ENCODE measurements at regions not wholly inside any gene's neighbourhood (a gene's known extent, or its start where the extent isn't known, plus 50 kb on each side); places are given as distances from the start of the nearest gene placed in this dataset.

- DNase-seq, result no peak
Observed at GRCh38 chr5:63310644-63311043, 651.6 kb downstream of the HTR1A start.

DNA sequence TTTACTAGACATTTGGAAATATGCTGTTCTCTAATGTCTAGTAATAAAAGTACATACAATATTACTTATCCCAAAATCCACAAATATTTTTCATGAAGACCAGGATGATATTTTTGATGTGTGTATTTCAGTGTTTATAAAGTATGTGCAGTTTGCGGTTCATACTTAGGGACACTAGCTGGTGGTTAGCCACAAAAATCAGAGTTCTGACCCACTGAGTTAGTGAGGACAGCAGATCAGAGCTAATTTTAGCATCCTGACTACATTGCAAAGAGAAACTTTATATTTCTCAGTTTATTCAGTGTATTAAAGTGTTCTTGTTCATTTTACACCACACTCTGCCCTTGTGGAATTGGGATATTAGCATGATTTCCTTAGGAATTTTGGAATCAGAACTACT, 655.3 kb downstream of the HTR1A start:
- DNase-seq, result no peak

DNA sequence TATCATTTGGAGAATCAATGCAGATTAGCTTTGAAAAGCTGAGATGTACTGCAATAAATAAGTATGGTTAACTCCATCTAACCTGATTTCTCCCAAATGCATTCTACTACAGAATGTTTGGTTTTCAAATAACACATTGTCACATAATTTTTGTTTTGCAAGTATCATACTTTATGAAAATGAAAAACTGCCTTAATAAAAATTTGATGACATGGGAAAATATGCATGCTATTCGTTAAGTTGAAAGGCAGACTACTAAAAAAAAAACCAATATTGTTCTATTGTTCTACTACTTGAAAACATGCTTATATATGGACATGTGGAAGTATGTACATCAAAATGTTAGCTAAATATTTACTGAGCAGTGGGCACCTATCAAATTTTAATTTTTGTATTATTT, 668.9 kb downstream of the HTR1A start:
- no peak for DNase-seq

GRCh38 chr5:63286724-63287123, 675.5 kb downstream of the HTR1A start:
- no peak for DNase-seq

GRCh38 chr5:63263411-63263810, 684.8 kb downstream of the LRRC70 start:
- DNase-seq, result no peak

- peak; percentile 75 for DNase-seq
Observed at GRCh38 chr5:63262185-63262981, 683.8 kb downstream of the LRRC70 start.

- DNase-seq, result no peak
Observed at GRCh38 chr5:63261695-63262094, 683.1 kb downstream of the LRRC70 start.

- no peak for DNase-seq
Observed at GRCh38 chr5:63255594-63255993, 677.0 kb downstream of the LRRC70 start.

GRCh38 chr5:63250939-63251338, 672.3 kb downstream of the LRRC70 start:
- no peak for DNase-seq

DNA sequence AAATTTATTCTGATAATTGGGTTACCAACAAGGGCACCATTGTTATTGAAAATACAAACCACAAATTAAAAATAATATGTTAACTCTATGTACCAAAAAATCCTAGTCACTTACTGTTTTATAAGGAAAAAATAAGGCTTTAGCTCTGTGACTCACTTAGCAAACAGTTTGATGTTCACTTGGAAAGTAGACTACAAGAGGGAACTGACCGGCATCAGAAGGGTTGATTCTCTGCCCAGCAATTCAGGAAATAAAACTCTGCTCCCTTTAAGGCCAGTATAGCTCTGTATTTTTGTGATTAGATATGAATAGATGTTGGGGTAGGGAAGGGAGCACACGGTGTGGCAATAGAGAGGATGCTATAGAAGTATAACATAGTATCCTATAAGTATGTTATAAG, 671.3 kb downstream of the LRRC70 start:
- DNase-seq, result no peak

DNA sequence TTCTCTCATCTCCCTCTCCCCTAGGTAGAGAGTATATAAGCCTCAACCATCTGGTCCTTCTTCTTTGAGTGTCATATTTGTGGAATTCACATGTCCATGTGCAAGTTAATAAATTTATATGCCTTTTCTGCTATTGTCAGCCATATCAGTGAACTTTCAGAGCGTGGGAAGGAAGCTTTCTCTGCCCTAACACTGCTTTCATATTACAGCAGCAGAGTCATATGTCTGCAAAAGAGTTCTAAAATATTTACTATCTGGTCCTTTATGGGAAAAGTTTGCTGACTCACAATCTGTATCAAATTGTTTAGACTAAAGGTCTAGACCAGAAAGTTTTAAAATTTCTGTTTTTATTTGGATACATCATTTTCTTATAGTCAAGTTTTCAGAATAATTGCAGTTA, 669.0 kb downstream of the LRRC70 start:
- no peak for DNase-seq

- DNase-seq, result no peak
Observed at GRCh38 chr5:63245271-63245670, 666.7 kb downstream of the LRRC70 start.

- no peak for DNase-seq
Observed at GRCh38 chr5:63240063-63240755, 661.6 kb downstream of the LRRC70 start.

- no peak for DNase-seq
Observed at GRCh38 chr5:63233911-63234310, 655.3 kb downstream of the LRRC70 start.

DNA sequence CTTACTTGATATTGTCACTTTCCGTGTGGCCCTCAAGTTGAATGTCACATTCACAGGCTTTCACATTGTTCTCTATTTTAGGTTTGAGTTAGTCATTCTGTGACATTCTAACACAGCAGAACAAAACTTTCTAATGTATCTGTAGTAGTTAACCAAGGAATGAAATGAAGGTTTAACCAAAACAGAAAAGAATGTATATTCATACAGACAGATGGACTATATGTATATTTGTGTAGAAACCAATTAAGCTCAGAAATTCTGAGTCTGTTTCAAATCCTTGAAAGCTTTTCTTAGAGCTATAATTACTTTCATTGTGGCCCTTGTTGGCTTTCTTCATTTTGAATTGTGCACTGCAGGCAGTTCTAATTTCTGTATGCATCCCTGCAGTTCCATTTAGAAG, 654.7 kb downstream of the LRRC70 start:
- no peak for DNase-seq

DNA sequence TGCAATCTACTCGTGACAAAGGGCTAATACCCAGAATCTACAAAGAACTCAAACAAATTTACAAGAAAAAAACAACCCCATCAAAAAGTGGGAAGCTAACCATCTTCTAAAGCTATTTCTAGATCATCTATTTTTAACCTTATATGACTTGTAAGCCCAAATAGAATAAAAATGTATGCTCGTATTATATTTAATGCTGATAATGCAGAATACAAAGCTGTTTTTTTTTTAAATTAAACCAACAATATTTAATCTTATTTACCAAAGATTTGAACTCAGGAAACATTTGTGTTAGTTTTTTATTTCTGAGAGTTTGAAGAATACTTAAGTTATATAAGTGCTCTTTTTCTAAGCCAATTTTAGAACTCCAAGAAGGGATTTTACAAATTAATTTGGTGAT, 652.1 kb downstream of the LRRC70 start:
- no peak for DNase-seq

- DNase-seq, result no peak
Observed at GRCh38 chr5:63228154-63228553, 649.5 kb downstream of the LRRC70 start.

- DNase-seq, result no peak
Observed at GRCh38 chr5:63220244-63220643, 641.6 kb downstream of the LRRC70 start.

GRCh38 chr5:63217422-63217821, 638.8 kb downstream of the LRRC70 start:
- no peak for DNase-seq

GRCh38 chr5:63213256-63213655, 634.6 kb downstream of the LRRC70 start:
- DNase-seq, result no peak

DNA sequence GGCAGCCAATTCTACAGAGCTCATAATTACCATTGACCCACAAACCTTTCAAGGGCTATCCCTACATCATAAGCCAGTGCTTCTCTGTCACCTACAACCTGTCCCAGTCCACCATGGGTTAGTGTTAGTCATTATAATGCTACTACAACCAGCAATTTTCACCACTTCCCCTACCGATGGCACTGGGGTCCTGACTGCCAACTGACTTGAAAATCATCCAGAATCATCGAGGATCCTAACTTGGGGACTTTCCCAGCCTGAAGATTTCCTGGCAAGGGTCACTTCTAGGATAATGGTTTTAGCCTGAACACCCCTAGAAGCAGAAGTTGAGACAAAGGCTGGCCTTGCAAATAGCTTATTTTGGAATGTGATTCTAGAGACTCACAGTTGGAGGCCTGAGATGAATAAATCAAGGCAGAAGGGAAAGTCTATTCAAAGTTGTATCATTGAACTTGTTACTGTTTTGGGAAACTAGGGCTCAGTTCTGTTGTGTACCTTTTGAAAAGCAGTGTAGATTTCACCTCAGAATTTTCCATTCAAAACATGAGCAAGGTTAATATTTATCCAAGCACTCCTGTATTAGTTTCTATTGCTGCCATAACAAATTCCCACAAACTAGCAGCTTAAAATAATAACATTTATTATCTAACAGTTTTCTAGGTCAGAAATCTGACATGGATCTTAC, 633.0 kb downstream of the LRRC70 start:
- no peak for DNase-seq

- DNase-seq, result no peak
Observed at GRCh38 chr5:63205976-63206375, 627.4 kb downstream of the LRRC70 start.

- DNase-seq, result no peak
Observed at GRCh38 chr5:63201738-63202137, 623.1 kb downstream of the LRRC70 start.

GRCh38 chr5:63194126-63194525, 615.5 kb downstream of the LRRC70 start:
- no peak for DNase-seq

All from dermis blood vessel endothelial cell (primary cell).